ENCODE measurements at regions not wholly inside any gene's neighbourhood (a gene's known extent, or its start where the extent isn't known, plus 50 kb on each side); places are given as distances from the start of the nearest gene placed in this dataset.
"Not testable (repeated sequence)": the region's sequence is repeated elsewhere in the genome, so short reads cannot be mapped to it uniquely, and the experiment has no call there.

GRCh38 chr10:37496061-37496460, 361.3 kb downstream of the ZNF248 start:
- H3K9me3 Mint-ChIP-seq, result peaks cover 42% of the 10 kb centered on the region
- no peak overlapping the region for H3K27ac Mint-ChIP-seq
- no peak overlapping the region for H3K4me3 Mint-ChIP-seq
- no peaks in the 10 kb centered on the region for H3K4me1 Mint-ChIP-seq
- H3K36me3 Mint-ChIP-seq (ENCODE audit: low read depth), result no peaks in the 10 kb centered on the region
- no peaks in the 10 kb centered on the region for H3K27me3 Mint-ChIP-seq (ENCODE audit: low read depth)
- TF ChIP-seq CTCF (IDR thresholded peaks at IDR 0.05; ENCODE audit: unreplicated experiment in 3 of 3), result no peak

- Mint-ChIP-seq H3K27ac (no peak overlapping the region), H3K4me1 (no peaks in the 10 kb centered on the region), H3K36me3 (ENCODE audit: low read depth) (no peaks in the 10 kb centered on the region), H3K9me3 (peaks cover 42% of the 10 kb centered on the region), H3K27me3 (ENCODE audit: low read depth) (no peaks in the 10 kb centered on the region), H3K4me3 (no peak overlapping the region)
- TF ChIP-seq CTCF (IDR thresholded peaks at IDR 0.05; ENCODE audit: unreplicated experiment in 3 of 3), result no peak
Observed at GRCh38 chr10:37495415-37495814, 362.0 kb downstream of the ZNF248 start.

GRCh38 chr10:37493185-37493796, 364.1 kb downstream of the ZNF248 start:
- not testable (repeated sequence) for H3K4me3 Mint-ChIP-seq; H3K27ac Mint-ChIP-seq; H3K36me3 Mint-ChIP-seq (ENCODE audit: low read depth); H3K27me3 Mint-ChIP-seq (ENCODE audit: low read depth); H3K4me1 Mint-ChIP-seq
- peaks cover 54% of the 10 kb centered on the region for H3K9me3 Mint-ChIP-seq

GRCh38 chr10:37490266-37490665, 364.9 kb downstream of the ANKRD30A start:
- H3K27ac Mint-ChIP-seq, result no peak overlapping the region
- no peak for TF ChIP-seq CTCF (IDR thresholded peaks at IDR 0.05; ENCODE audit: unreplicated experiment in 3 of 3)
- H3K9me3 Mint-ChIP-seq, result peaks cover 43% of the 10 kb centered on the region
- H3K36me3 Mint-ChIP-seq (ENCODE audit: low read depth), result no peaks in the 10 kb centered on the region
- no peaks in the 10 kb centered on the region for H3K4me1 Mint-ChIP-seq
- H3K4me3 Mint-ChIP-seq, result no peak overlapping the region
- H3K27me3 Mint-ChIP-seq (ENCODE audit: low read depth), result no peaks in the 10 kb centered on the region

- Mint-ChIP-seq H3K27me3 (ENCODE audit: low read depth) (no peaks in the 10 kb centered on the region), H3K4me1 (no peaks in the 10 kb centered on the region), H3K27ac (no peak overlapping the region), H3K36me3 (ENCODE audit: low read depth) (no peaks in the 10 kb centered on the region), H3K4me3 (no peak overlapping the region), H3K9me3 (peaks cover 42% of the 10 kb centered on the region)
- TF ChIP-seq CTCF (IDR thresholded peaks at IDR 0.05; ENCODE audit: unreplicated experiment in 3 of 3), result no peak
Observed at GRCh38 chr10:37489658-37490003, 364.2 kb downstream of the ANKRD30A start.

- TF ChIP-seq CTCF (IDR thresholded peaks at IDR 0.05; ENCODE audit: unreplicated experiment in 3 of 3), result no peak
- Mint-ChIP-seq H3K4me3 (no peak overlapping the region), H3K36me3 (ENCODE audit: low read depth) (no peaks in the 10 kb centered on the region), H3K27ac (no peak overlapping the region), H3K9me3 (peaks cover 41% of the 10 kb centered on the region), H3K4me1 (no peaks in the 10 kb centered on the region), H3K27me3 (ENCODE audit: low read depth) (no peaks in the 10 kb centered on the region)
Observed at GRCh38 chr10:37488792-37489657, 363.6 kb downstream of the ANKRD30A start.

- not testable (repeated sequence) for H3K36me3 Mint-ChIP-seq (ENCODE audit: low read depth); H3K4me3 Mint-ChIP-seq; H3K4me1 Mint-ChIP-seq; H3K27ac Mint-ChIP-seq; H3K27me3 Mint-ChIP-seq (ENCODE audit: low read depth)
- peaks cover 30% of the 10 kb centered on the region for H3K9me3 Mint-ChIP-seq
Observed at GRCh38 chr10:37480596-37480995, 355.2 kb downstream of the ANKRD30A start.

Measured in nephron (organoid).